SJCRH30 (cell line): ENCODE measurements at regions not wholly inside any gene's neighbourhood (a gene's known extent, or its start where the extent isn't known, plus 50 kb on each side); places are given as distances from the start of the nearest gene placed in this dataset.
A peak's percentile ranks its signal among the peaks of the same experiment; 100 is the strongest.

Source experiments
- DNase-seq, 2 experiments: peaks; one replicate each; pipeline ENCODE4 v3.0.0-alpha.2; 2015 to 2020
- H3K27ac ChIP-seq: fragments of 250-450 bp; sonication (Bioruptor Pico); 2 replicates; pipeline ENCODE4 v1.5.1; 2020; ENCODE audit warnings: mild to moderate bottlenecking, moderate library complexity
- H3K27me3 ChIP-seq: fragments of 250-450 bp; sonication (Bioruptor Pico); 2 replicates; pipeline ENCODE4 v1.5.1; 2020; ENCODE audit warnings: mild to moderate bottlenecking, moderate library complexity
- H3K36me3 ChIP-seq: fragments of 250-450 bp; sonication (Bioruptor Pico); 2 replicates; pipeline ENCODE4 v1.5.1; 2020; ENCODE audit warnings: mild to moderate bottlenecking, moderate library complexity
- H3K4me1 ChIP-seq: fragments of 250-450 bp; sonication (Bioruptor Pico); 2 replicates; pipeline ENCODE4 v1.5.1; 2020; ENCODE audit warnings: mild to moderate bottlenecking, moderate library complexity
- H3K4me3 ChIP-seq: fragments of 250-450 bp; sonication (Bioruptor Pico); 2 replicates; pipeline ENCODE4 v1.5.1; 2020; ENCODE audit warnings: mild to moderate bottlenecking, moderate library complexity
- H3K9me3 ChIP-seq: fragments of 250-450 bp; sonication (Bioruptor Pico); replicated peaks from 2 replicates; pipeline ENCODE4 v1.5.1; 2020; ENCODE audit warnings: mild to moderate bottlenecking, moderate library complexity

DNA sequence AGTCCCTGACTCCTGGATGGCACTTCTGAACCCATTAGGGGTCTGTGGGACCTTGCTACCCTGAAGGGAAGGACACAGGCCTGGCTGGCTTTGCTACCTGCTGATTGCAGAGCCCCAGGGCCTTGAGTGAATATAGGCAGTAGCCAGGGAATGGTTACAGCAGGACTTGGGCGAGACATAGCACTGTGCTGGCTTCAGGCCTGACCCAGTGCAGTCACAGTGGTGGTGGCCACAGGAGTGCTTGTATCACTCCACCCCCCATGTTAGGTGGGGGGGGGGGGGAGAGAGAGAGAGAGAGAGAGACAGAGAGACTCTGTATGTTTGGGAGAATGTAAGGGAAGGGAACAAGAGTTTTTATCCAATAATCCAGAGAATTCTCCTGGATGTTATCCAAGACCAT is 439.3 kb upstream of the ZNF608 start:
- H3K9me3 ChIP-seq = no peaks in the 10 kb centered on the region
- no peaks in the 10 kb centered on the region for H3K36me3 ChIP-seq

DNA sequence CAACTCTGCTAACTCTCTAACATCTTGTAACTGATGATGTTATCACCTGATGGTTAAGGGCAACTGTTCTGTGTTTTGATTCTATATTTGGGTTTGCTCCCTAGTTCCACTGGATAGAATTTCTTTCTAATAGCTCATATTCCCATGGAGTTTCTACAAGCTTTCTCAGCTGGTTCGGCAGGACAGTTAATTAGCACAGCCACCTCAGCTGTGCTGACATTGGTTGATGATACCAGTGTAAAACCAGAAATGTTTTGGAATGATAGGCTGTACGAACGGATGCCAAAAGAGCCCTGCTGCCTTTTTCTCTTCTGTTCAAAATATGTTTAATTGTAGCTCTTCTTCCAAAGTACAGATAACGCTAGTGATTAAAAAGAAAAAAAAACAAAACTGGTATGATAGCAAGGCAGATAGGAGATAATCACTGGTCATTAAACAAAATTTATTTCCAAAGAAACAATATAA is 440.5 kb upstream of the ZNF608 start:
- DNase-seq = peak; percentile 60 to 85
- H3K27ac ChIP-seq = no peak overlapping the region
- H3K4me1 ChIP-seq = peaks cover 32% of the 10 kb centered on the region

More for the DNA sequence above, 439.3 kb upstream of the ZNF608 start:
- no peak for DNase-seq
- Histone ChIP-seq H3K4me1 (peaks cover 28% of the 10 kb centered on the region), H3K27ac (no peak overlapping the region), H3K4me3 (no peak overlapping the region), H3K27me3 (no peaks in the 10 kb centered on the region)

DNA sequence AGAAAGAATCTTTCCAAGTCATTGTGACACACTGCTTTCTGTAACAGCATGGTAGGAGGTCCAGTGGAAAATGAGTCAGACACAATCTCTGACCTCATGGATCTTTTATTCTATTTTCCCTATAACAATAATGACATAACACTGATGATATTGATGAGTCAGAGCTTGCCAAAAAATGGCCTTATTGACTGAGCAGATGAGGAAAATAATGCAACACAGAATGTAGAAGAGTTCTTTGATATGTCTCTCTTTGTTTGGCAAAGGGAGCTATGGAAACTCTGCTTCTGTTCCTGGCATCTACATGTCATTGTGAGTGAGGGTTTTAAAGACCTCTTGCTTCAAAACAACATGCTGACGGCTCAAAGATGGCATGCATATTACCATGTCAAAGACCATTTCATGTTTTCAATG is 443.1 kb upstream of the ZNF608 start:
- no peaks in the 10 kb centered on the region for H3K9me3 ChIP-seq
- DNase-seq = no peak
- H3K27me3 ChIP-seq = no peaks in the 10 kb centered on the region
- H3K4me3 ChIP-seq = no peak overlapping the region
- H3K36me3 ChIP-seq = no peaks in the 10 kb centered on the region
- H3K4me1 ChIP-seq = peaks cover 29% of the 10 kb centered on the region
- no peak overlapping the region for H3K27ac ChIP-seq

More for the DNA sequence above, 440.5 kb upstream of the ZNF608 start:
- Histone ChIP-seq H3K9me3 (no peaks in the 10 kb centered on the region), H3K27me3 (no peaks in the 10 kb centered on the region), H3K4me3 (no peak overlapping the region), H3K36me3 (no peaks in the 10 kb centered on the region)

DNA sequence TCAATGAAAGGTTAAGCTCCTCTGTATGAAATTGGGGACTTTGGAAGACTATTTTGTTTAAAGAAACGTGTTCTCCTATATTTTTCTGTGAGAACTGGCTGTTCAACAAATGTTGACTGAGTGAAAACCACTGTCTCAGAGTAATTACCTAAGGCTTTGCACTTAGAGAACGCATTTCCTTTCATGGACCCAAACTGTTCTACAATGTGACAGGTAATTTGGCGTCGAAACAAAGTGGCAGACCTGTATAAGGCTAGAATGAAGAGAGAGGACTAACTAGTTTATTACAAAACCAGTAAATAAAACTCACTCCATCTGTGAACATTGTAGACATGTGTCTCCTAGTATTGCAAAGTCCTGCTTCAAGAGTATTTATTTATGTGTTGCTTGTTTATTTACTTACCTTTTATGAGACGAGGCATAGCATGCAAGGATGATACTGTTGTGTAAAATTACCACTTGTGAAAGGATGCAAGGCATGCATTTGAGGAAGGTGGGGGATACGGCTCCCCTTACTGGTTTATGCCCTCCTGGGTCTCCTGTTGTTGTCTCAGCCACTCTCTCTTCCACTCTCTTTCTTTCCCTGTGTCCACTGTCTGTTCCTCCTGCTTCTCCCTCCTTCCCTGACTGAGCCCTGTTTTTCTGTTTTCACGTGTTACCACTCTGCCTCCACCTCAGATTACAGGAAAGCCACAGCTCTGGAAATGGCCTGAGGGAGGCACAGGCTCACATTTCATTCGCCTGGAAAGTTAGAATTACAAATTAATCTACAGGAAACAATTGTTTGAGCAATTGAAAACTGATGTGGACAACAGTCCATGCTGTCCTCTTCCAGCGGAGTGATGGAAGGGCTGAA is 444.0 kb upstream of the ZNF608 start:
- Histone ChIP-seq H3K9me3 (no peaks in the 10 kb centered on the region), H3K4me3 (peak overlapping the region; percentile 39), H3K27me3 (no peaks in the 10 kb centered on the region), H3K36me3 (no peaks in the 10 kb centered on the region), H3K4me1 (peaks cover 29% of the 10 kb centered on the region), H3K27ac (peak overlapping the region; percentile 61)
- DNase-seq = peak; percentile 74 to 91

DNA sequence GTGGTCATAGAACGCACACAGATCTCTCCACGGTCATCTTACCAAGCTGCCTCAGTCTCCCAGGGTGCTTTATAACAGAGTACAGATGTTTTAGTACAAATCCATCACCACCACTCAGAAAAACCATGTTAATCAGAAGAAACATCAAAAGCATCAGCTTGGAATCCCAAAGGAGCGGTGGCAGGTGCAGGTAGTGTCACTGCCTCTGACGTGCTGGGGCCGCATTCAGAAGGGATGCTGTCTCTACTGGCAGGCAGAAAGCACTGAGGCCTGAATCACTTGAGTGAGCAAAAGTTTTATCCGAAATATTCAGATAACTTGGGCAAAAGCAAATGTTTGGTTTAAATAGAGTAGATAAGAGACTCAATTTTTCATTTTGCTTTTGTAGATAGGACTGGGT is 448.4 kb upstream of the ZNF608 start:
- Histone ChIP-seq H3K27me3 (no peaks in the 10 kb centered on the region), H3K4me1 (peaks cover 30% of the 10 kb centered on the region)

DNA sequence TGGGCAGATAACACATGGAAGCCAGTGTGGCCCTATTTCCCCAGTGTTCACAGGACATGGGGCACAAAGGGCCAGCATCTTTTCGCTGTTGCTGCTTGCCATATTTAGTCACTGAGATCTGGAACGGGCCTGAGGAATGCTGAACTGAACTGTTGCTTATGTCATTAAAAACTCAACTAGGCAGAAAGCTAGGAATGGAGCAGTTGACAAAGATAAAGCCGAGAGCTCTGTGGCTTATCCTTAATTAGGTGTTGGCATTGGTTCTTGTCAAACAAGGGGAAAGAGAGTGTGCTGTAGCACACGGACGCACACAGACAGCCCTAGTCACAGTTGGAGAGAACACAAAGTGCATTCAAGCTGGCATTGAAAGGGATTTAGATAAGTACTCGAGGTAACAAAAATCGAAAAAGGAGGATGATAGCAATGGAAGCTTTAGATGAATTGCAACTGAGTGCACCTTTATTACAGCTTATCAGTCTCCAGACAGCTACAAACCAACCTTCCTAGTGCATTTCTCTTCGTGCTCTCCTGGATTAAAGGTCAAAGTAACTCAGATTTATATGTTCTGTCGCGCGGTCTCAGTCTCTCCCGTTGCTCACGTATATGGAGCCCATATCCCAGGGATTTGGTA is 450.2 kb upstream of the ZNF608 start:
- no peak for DNase-seq
- Histone ChIP-seq H3K4me3 (no peak overlapping the region), H3K27me3 (no peaks in the 10 kb centered on the region), H3K9me3 (no peaks in the 10 kb centered on the region), H3K27ac (no peak overlapping the region), H3K36me3 (no peaks in the 10 kb centered on the region), H3K4me1 (peaks cover 17% of the 10 kb centered on the region)

More for the DNA sequence above, 448.4 kb upstream of the ZNF608 start:
- H3K9me3 ChIP-seq = no peaks in the 10 kb centered on the region
- no peak overlapping the region for H3K27ac ChIP-seq
- H3K36me3 ChIP-seq = no peaks in the 10 kb centered on the region
- no peak overlapping the region for H3K4me3 ChIP-seq
- no peak for DNase-seq

DNA sequence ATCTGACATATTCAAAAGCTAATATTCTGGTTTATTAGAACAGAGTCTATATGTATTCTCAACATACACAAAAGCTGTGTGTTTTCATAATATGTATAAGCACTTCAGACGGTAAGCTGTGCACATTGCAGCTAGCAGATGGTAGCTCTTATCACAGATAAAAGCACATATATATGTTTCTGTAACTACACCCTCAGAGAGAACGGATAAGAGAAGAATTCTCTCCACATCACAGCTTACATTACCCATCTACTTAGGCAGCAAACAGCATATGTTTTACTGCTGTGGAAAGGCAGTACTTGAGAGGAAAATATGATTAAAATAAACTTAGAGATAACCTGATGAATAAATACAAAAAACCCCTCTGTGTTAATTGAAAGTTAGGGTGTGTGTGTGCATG is 450.9 kb upstream of the ZNF608 start:
- no peak for DNase-seq
- Histone ChIP-seq H3K4me3 (no peak overlapping the region), H3K4me1 (peaks cover 17% of the 10 kb centered on the region), H3K27me3 (no peaks in the 10 kb centered on the region), H3K9me3 (no peaks in the 10 kb centered on the region), H3K27ac (no peak overlapping the region), H3K36me3 (no peaks in the 10 kb centered on the region)

DNA sequence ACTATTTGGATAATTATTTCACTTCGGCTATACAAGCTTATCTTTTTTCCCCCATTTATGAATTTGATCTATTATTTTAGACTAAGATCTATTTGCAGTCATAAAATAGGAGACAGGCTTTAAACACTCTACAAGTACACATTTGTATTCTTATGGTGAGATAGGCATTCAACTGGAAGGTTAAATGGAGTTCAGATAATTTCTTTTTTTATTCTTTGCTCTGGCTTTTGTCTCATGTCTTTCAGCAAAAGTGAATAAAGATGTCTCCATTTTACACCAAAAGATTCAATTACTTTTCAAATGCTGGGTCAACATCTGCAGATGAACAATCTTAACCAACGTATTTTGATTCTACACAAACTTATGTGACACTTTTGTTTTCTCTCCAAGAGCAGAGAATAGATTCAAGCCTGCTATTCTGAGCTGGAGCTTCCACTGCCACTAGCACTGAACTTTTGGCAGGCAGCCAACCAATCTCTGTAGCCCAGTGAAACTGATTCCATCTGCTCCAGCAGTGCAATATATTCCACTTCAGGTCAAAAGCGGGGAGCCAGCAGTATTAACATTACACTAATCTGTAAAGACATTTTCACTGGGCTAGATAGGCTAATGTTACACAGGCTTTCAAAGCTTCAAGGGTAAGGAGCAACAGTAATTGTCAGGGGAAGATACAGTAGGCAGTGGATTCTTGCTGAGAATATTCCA is 452.0 kb upstream of the ZNF608 start:
- Histone ChIP-seq H3K4me3 (no peak overlapping the region), H3K36me3 (no peaks in the 10 kb centered on the region), H3K27me3 (no peaks in the 10 kb centered on the region), H3K4me1 (peaks cover 17% of the 10 kb centered on the region), H3K27ac (no peak overlapping the region), H3K9me3 (no peaks in the 10 kb centered on the region)
- peak; percentile 91 to 97 for DNase-seq

DNA sequence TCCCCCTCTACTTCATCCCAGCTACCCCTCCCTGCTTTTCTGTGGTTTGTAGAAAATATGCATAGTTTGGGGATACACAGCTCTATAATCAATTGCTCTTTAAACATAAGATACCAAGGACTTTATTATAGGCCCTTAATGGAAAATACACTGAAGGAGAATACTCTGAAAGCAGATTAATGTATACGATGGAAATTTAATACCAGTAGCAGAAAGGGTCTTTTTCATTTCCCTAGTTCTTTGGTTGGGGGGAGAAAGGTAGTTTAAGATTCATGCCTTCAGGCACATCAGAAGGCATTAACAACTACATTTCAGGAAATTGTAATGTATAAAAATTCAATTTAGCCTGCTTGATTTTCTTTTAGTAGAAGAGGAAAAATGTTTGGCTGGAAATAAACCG is 452.9 kb upstream of the ZNF608 start:
- Histone ChIP-seq H3K27me3 (no peaks in the 10 kb centered on the region), H3K36me3 (no peaks in the 10 kb centered on the region), H3K9me3 (no peaks in the 10 kb centered on the region), H3K27ac (no peak overlapping the region), H3K4me1 (peaks cover 17% of the 10 kb centered on the region), H3K4me3 (no peak overlapping the region)
- DNase-seq = no peak

DNA sequence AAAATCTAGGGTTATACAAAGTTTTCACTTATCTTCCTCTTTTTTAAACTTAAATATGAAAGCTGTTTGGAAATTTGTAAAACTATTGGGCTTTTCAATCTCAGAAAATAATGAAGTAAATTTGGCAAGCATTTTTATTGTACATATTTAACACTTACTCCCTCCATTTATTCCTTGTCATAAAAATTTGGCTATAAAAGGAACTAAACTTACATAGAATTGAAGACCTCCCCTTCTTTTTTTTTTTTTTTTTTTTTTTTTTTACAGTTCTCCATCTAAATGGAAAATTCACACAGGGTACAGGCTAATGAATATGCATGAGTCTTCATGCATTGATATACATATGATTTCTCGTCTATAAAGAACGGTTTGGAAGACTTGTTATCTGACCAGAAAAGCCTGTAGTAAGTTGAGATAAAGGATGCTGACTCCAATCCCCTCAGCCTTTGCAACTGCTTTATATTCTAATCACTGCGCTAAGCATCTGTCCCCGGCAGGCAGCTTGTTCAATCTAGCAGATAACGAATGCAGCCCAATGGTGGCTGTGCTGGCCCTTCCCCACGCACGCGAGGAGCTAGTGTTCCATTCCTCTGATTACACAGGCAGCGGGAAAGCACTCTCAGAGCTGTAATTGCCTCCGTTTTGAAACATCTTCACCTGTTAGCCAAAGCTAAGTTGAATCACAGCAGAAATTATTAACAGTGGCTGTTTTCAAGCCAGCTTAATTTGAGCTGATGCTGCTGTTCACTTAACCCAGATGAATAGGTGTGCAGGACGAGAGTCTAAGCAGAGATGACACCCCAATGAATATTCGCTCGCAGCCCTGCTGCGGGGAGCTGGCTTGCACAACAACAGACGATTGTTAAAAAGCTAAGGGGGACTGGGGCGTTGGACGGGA is 453.8 kb upstream of the ZNF608 start:
- Histone ChIP-seq H3K27ac (no peak overlapping the region), H3K4me3 (peak overlapping the region; percentile 31), H3K27me3 (no peaks in the 10 kb centered on the region), H3K4me1 (peaks cover 17% of the 10 kb centered on the region), H3K9me3 (no peaks in the 10 kb centered on the region), H3K36me3 (no peaks in the 10 kb centered on the region)
- peak; percentile 17 to 25 for DNase-seq

DNA sequence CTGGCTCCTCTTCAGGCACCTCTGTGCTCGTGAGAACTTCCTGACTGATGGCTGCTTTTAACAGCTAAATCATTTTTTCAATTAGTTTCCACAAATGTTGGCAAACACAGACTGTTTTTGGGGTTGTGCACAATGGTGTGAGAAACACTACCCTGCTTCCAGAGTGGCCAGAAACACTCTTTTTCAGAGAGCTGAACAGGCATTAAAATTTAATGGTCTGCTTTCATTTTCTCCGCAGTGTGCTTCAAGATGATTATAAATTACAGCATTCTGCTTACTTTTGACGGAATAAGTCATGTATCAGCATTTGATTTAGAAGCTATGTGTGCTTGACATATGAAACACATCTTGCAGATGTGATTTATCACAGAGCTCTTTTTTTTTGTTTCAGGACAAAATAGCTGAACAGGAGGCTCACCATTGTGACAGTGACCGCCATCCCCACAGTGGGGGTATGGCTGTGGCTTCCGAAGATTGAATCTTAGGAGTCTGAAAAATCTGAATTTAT is 454.5 kb upstream of the ZNF608 start:
- Histone ChIP-seq H3K9me3 (no peaks in the 10 kb centered on the region), H3K27me3 (no peaks in the 10 kb centered on the region), H3K4me3 (peak overlapping the region; percentile 31; the same call in 1 of the 2 replicates), H3K36me3 (no peaks in the 10 kb centered on the region), H3K27ac (no peak overlapping the region), H3K4me1 (peaks cover 17% of the 10 kb centered on the region)
- DNase-seq = no peak

DNA sequence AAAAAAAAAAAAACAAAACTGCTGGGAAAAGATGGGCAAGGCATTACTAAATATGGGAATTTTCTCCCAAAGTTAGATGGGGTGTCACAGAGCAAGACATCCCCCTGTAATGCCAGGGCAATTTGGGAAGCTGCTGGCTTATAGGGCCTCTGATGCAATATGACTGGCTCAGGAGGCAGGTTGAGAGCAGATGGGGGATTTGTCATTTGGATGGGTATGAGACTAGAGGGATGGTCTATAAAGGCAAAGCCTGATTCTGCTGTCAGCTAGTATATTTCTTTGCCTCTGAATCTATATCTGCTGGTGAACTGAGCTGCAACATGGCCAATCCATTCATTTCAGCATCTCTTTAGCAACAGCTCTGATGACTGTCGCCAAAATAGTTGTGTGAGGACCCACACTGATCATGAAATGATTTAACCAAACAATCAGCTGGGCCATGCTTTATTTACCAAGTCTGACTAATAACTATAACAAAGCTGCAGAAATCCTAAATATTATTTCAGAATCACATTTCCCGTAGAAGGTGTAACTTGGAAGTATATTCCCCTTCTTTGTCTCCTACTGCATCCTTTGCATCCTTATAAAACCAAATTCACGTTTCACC is 455.1 kb upstream of the ZNF608 start:
- Histone ChIP-seq H3K9me3 (no peaks in the 10 kb centered on the region), H3K27me3 (no peaks in the 10 kb centered on the region), H3K4me3 (no peak overlapping the region), H3K36me3 (no peaks in the 10 kb centered on the region), H3K27ac (no peak overlapping the region), H3K4me1 (peaks cover 17% of the 10 kb centered on the region)
- DNase-seq = no peak

DNA sequence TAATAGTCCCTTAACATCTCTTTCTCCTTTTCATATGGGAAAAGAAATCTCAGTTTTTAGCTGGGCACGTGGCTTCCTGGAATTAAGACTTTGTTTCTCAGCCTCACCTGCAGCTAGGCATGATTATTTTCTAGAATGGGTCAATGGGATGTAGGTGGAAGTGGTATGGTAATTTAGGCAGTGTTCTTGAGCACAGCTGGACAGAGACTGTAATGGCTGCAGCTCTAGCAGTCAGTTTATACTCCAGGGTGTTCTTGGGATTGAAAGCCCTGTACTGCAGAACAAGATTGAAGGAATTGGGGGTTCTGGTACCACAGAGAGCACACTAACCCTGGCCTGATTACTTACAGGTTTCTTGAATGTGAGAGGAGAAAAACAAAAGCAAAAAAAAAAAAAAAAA is 455.9 kb upstream of the ZNF608 start:
- H3K4me1 ChIP-seq = peaks cover 17% of the 10 kb centered on the region

More for the DNA sequence above, 455.9 kb upstream of the ZNF608 start:
- no peaks in the 10 kb centered on the region for H3K27me3 ChIP-seq
- no peak for DNase-seq
- no peak overlapping the region for H3K4me3 ChIP-seq
- no peaks in the 10 kb centered on the region for H3K9me3 ChIP-seq
- H3K36me3 ChIP-seq = no peaks in the 10 kb centered on the region
- H3K27ac ChIP-seq = no peak overlapping the region
